ENCODE measurements at regions not wholly inside any gene's neighbourhood (a gene's known extent, or its start where the extent isn't known, plus 50 kb on each side); places are given as distances from the start of the nearest gene placed in this dataset.

DNA sequence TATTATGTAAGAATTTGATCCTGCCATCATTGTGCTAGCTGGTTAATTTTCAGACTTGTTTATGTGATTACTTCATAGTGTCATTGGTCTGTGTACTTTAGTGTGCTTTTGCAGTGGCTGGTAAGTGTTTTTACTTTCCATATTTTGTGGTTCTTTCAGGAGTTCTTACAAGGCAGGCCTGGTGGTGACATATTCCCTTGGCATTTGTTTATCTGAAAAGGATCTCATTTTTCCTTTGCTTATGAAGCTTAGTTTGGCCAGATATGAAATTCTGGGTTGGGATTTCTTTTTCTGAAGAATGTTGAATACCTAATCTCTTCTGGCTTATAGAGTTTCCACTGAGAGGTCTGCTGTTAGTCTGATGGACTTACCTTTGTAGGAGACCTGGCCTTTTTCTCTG, 72.8 kb upstream of the MC4R start:
- no peak overlapping the region for H3K4me3 ChIP-seq (ENCODE audit: low read depth, low read length)
- TF ChIP-seq, protein P1, sequence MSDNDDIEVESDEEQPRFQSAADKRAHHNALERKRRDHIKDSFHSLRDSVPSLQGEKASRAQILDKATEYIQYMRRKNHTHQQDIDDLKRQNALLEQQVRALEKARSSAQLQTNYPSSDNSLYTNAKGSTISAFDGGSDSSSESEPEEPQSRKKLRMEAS (IDR thresholded peaks at IDR 0.05; ENCODE audit: low read depth, low read length): no peak
- TF ChIP-seq POLR2A (IDR thresholded peaks at IDR 0.05; ENCODE audit: extremely low read depth, insufficient read length): no peak
- TF ChIP-seq MYC (IDR thresholded peaks at IDR 0.05; ENCODE audit: low read depth, low read length): no peak
- TF ChIP-seq, protein P2, sequence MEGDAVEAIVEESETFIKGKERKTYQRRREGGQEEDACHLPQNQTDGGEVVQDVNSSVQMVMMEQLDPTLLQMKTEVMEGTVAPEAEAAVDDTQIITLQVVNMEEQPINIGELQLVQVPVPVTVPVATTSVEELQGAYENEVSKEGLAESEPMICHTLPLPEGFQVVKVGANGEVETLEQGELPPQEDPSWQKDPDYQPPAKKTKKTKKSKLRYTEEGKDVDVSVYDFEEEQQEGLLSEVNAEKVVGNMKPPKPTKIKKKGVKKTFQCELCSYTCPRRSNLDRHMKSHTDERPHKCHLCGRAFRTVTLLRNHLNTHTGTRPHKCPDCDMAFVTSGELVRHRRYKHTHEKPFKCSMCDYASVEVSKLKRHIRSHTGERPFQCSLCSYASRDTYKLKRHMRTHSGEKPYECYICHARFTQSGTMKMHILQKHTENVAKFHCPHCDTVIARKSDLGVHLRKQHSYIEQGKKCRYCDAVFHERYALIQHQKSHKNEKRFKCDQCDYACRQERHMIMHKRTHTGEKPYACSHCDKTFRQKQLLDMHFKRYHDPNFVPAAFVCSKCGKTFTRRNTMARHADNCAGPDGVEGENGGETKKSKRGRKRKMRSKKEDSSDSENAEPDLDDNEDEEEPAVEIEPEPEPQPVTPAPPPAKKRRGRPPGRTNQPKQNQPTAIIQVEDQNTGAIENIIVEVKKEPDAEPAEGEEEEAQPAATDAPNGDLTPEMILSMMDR (IDR thresholded peaks at IDR 0.05; ENCODE audit: low read depth, low read length): no peak
- DNase-seq (ENCODE audit: low read depth): no peak

DNA sequence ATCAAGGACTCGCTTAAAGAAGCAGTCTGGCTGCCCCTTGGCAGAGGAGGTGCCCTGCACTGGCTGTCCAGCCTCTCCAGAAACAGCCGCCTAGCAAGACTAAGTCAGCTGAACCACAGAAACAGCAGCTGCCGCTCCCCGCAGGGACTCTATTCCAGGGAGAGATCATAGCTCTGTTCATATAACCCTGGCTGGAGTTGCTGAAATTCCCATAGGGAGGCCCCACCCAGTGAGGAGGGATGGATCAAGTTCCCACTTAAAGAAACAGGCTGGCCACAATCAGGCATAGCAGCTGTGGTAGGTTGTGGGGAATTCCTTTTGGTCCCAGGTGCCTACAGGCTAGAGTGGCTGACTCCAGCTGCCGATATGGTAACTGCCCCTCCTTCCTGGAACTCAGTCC, 74.2 kb upstream of the MC4R start:
- no peak overlapping the region for H3K4me3 ChIP-seq (ENCODE audit: low read depth, low read length)
- TF ChIP-seq, protein P2 (IDR thresholded peaks at IDR 0.05; ENCODE audit: low read depth, low read length): no peak
- TF ChIP-seq POLR2A (IDR thresholded peaks at IDR 0.05; ENCODE audit: extremely low read depth, insufficient read length): no peak
- TF ChIP-seq, protein P1 (IDR thresholded peaks at IDR 0.05; ENCODE audit: low read depth, low read length): no peak
- TF ChIP-seq MYC (IDR thresholded peaks at IDR 0.05; ENCODE audit: low read depth, low read length): no peak
- DNase-seq (ENCODE audit: low read depth): no peak

DNA sequence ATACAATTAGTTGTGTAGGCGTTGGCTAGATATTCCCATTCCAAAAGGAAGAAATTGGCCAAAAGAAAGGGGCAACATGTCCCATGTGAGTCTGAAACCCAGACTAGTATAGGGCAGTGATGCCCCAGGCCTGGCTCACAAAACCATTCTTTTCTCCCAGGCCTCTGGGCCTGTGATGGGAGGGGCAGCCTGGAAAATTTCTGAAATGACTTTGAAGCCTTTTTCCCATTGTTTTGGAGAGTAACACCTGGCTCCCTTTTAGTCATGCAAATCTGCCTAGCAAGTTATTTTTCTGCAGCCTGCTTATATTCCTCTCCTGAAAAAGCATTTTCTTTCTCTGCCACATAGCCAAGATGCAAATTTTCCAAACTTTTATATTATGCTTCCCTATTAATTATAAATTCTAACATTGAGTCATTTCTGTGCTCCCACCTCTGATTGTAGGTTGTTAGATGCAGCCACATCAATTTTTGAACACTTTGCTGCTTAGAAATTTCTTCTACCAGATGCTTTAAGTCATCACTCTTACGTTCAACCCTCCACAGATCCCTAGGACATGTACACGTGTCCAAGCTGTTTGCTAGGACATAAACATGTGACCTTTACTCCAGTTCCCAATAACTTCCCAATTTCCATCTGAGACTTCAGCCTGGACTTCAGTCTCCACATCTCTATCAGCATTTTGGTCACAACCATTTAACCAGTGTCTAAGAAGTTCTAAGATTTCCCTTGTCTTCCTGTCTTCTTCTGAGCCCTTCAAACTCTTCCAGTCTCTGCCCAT, 76.1 kb upstream of the MC4R start:
- TF ChIP-seq, protein P2 (IDR thresholded peaks at IDR 0.05; ENCODE audit: low read depth, low read length): no peak
- TF ChIP-seq MYC (IDR thresholded peaks at IDR 0.05; ENCODE audit: low read depth, low read length) (no peak), POLR2A (IDR thresholded peaks at IDR 0.05; ENCODE audit: extremely low read depth, insufficient read length) (no peak)
- TF ChIP-seq, protein P1 (IDR thresholded peaks at IDR 0.05; ENCODE audit: low read depth, low read length): no peak
- H3K4me3 ChIP-seq (ENCODE audit: low read depth, low read length): no peak overlapping the region
- no peak for DNase-seq (ENCODE audit: low read depth)

DNA sequence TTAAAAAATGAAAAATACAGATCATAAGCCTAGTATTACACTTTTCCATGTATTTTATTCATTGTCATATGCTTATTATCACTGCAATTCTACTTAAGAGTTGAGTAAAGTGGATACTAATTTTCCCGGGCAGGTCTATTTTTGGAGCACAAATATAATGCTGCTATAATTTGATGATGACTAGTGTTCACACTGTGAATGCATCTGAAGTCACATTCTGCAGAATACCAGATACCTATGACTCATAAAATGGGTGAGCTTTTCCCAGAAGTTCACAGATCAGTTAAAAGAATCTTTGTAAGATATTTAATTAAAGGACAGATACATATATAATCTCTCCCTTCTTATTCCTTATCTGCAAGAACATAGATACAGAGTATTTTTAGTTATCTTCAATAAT, 79.8 kb upstream of the MC4R start:
- TF ChIP-seq, protein P1 (IDR thresholded peaks at IDR 0.05; ENCODE audit: low read depth, low read length): no peak
- TF ChIP-seq POLR2A (IDR thresholded peaks at IDR 0.05; ENCODE audit: extremely low read depth, insufficient read length) (no peak), MYC (IDR thresholded peaks at IDR 0.05; ENCODE audit: low read depth, low read length) (no peak)
- TF ChIP-seq, protein P2 (IDR thresholded peaks at IDR 0.05; ENCODE audit: low read depth, low read length): no peak
- no peak for DNase-seq (ENCODE audit: low read depth)
- no peak overlapping the region for H3K4me3 ChIP-seq (ENCODE audit: low read depth, low read length)

DNA sequence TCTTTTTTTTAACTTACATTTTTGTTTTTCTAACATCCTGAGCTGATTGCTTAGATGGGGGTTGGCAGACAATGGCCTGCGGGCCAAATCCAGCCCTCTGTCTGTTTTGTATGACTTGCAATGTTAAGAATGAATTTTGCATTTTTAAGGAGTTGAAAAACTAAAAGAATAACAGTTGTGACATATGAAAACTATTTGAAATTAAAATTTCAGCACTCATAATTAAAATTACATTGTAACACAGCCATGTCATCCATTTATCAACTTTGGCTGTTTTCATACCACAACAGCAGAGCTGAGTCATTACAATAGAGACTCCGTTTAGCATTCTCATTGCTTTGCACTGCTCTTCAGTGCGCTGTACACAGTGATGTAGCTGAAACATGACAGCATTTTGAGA, 94.1 kb upstream of the MC4R start:
- DNase-seq (ENCODE audit: low read depth): no peak
- H3K4me3 ChIP-seq (ENCODE audit: low read depth, low read length): no peak overlapping the region
- TF ChIP-seq, protein P1 (IDR thresholded peaks at IDR 0.05; ENCODE audit: low read depth, low read length): no peak
- no peak for TF ChIP-seq POLR2A (IDR thresholded peaks at IDR 0.05; ENCODE audit: extremely low read depth, insufficient read length)
- TF ChIP-seq, protein P2 (IDR thresholded peaks at IDR 0.05; ENCODE audit: low read depth, low read length): no peak
- TF ChIP-seq MYC (IDR thresholded peaks at IDR 0.05; ENCODE audit: low read depth, low read length): no peak

Data from NB4 (cell line).